CD4-positive, alpha-beta T cell treated with Interleukin-2 at 100 ng/mL for 4 hours (primary cell): ENCODE measurements at regions not wholly inside any gene's neighbourhood (a gene's known extent, or its start where the extent isn't known, plus 50 kb on each side); places are given as distances from the start of the nearest gene placed in this dataset.

Experiments
- DNase-seq: peaks from one replicate; pipeline ENCODE4 v3.0.0-alpha.2; 2020; ENCODE audit warnings: low spot score

DNA sequence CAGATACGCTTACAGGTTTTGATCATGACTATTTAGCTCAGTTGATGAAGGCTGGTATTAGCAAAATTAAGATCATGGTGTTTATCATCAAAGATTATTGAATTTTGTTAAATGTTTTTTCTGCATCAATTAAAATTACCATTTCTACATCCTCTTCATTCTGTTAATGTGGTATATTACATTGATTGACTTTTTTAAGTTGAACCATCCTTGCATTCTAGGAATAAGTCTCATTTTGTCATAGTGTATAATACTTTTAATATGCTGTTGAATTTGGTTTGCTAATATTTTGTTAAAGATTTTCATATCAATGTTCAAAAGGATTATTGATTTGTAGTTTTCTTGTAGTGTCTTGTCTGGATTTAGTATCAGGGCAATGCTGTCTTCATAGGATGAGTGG, 142.4 kb downstream of the LYPLAL1 start:
- no peak for DNase-seq

DNA sequence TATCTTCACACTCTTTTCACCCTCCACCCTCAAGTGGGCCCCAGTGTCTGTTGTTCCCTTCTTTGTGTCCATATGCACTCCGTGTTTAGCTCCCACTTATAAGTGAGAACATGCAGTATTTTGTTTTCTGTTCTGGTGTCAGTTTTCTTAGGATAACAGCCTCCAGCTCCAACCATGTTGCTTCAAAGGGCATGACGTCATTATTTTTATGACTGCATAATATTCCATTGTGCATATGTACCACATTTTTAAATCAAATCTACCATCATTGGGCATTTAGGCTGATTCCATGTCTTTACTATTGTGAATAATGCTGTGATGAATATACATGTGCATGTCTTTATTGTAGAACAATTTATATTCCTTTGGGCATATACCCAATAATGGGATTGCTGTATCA, 140.3 kb downstream of the LYPLAL1 start:
- DNase-seq = no peak

DNA sequence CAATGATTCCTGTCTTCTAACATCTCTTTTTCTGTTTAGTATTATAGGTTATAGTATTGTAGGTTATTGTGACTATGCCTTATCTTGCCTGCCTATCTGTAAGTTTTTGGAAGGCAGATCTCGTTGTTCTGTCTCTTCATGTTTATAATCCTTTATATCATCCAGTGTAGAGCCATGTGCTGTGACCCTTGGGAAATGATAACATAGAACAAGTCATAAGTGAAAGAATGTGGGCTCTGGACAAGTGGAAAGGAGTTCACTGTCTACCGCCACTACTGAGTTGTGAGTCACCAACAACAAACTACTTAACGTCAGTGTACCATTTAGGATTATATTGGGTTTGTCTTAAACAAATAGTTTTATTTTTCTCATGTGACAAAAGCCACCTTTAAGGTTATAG, 139.3 kb downstream of the LYPLAL1 start:
- DNase-seq = no peak

DNA sequence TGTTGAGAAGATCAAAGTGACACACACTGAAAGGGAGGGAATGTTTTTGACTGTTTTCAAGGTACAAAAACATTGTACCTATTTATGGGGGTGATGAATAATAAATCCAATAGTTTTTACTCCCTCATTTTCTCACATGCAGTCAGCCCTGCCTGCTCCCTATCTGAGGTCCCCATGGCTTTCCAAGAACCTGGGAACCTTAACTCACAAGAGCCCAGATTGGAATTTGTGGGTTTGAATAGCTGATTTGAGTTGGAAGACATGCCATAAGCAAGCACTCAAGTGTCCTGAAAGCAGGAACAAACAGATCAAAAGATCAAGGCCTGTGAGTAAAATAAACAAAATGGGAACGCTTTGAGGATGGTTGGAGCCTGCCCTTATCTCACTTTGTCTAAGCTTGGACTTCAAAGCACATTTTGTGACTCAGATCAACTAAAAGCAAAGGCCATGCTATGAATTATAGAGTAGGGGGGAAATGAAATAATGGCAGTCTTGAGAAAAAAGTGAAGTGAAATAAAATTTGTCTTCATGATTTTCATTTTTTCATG, 136.6 kb downstream of the LYPLAL1 start:
- no peak for DNase-seq

DNA sequence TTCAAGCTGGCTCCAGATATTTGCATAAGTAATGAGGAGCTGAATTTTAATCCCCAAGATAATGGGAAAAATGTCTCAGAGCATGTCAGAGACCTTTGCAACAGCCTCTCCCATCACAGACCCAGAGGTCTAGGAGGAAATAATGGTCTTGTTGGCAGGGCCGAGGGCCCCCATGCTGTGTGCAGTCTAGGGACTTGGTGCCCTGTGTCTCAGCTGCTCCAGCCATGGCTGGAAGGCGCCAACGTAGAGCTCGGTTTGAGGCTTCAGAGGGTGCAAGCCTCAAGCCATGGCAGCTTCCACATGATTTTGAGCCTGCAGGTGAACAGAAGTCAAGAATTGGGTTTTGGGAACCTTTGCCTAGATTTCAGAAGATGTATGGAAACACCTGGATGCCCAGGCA, 134.7 kb downstream of the LYPLAL1 start:
- no peak for DNase-seq

DNA sequence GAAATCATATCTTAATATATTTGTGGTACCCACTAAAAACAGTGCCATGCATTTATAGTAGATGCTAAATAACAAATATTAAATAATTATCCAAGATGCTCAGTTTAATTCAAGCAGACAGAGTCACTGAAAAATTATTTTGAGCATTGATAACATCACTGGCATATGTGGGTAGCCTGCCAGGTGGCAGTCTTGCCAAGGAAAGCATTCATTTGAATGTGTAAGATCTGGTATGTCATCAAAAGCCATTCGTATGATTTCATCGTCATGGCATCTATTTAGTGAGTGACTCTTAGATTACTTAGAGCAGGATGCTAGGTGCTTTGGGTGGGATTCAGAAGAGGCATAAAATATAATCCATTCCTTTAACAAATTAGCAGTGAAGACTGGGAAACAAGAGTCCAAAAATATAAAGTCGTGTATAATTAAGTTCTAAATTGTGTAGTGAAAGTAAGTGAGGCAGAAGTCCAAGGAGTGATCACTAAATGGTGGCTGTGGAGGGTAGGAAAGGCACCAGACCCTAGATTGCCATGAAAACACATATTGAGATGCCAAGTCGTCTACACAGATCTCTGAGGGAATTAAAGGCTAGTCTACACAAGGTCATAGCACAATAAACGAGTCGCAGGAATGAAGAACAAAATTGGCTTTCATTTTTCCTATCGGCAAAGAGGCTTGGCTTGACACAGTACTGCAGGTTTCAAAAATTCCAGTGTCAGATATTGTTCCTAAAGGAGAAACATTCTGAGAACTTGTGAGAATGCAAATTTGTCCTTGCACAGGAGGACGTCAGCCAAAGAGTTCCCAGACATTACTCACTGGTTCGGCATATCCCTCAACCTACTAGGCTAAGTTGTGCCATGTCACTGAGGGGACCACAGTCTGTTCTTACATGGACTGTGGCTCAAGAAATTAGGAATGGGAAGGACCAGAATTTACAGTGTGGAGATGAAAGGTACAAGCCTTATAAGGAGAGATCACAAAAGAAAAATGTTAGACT, 130.8 kb downstream of the LYPLAL1 start:
- DNase-seq = no peak

DNA sequence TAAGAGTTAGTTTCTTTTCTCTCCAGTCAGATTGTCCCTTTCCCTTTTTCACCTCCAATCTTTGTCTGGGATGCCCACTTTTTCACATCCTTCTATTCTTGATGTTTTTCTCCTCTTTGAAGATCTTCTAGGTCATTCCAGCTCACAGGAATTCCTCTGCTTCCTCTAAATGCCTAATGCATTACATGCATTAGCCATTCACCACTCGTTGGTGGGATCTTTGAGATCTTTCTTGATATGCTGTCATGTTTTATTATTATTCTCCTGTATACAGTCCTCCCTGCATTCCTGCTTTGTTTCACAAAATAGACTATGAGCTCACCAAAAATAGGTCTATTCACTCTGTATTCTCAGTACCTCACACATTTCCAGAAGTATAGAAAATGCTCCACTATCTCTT, 129.0 kb downstream of the LYPLAL1 start:
- DNase-seq = no peak

DNA sequence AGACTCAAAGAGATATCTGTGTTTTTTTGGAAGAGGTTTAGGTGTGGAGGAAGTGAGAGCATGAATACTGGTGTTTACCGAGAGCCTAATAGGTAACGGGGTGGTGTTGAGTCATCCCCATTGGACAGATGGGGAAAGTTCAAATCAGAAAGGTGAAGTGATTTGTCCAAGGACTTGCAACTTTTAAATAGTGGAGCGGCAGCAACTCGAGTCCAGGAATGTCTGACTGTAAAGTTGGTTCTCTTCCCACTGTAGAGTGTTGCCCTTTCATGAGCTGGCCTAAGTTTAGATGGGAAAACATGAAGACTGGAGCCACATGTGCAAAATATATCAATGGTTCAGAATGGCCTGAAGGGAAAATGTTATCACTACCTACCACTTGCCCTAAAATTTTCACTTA, 125.7 kb downstream of the LYPLAL1 start:
- DNase-seq = no peak

DNA sequence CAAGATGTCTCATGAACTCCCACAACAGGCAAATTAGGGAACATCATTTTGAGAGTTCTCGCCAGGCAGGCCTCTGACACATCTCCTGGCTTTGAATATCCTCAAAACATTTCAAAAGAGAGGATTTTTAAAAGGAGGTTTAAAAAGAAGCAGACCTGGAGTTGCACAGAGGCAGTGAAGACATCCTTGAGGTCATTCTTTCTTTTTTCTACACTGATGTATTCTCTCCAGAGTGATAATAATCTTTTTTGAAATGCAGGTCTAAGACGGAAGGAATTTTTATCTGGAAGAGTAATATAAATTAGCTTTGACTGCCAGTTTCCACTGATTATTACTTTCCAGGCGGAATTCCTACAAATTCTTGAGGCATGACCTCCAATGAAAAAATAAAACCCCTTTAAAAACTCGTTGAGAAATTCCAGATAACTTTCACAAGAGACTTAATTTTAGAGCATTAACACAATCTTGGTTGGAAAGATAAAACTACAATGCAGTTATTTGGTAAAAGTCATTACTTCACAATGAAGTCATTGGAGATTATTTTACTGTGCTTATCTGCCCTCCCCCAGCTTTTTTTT, 125.0 kb downstream of the LYPLAL1 start:
- DNase-seq = no peak

DNA sequence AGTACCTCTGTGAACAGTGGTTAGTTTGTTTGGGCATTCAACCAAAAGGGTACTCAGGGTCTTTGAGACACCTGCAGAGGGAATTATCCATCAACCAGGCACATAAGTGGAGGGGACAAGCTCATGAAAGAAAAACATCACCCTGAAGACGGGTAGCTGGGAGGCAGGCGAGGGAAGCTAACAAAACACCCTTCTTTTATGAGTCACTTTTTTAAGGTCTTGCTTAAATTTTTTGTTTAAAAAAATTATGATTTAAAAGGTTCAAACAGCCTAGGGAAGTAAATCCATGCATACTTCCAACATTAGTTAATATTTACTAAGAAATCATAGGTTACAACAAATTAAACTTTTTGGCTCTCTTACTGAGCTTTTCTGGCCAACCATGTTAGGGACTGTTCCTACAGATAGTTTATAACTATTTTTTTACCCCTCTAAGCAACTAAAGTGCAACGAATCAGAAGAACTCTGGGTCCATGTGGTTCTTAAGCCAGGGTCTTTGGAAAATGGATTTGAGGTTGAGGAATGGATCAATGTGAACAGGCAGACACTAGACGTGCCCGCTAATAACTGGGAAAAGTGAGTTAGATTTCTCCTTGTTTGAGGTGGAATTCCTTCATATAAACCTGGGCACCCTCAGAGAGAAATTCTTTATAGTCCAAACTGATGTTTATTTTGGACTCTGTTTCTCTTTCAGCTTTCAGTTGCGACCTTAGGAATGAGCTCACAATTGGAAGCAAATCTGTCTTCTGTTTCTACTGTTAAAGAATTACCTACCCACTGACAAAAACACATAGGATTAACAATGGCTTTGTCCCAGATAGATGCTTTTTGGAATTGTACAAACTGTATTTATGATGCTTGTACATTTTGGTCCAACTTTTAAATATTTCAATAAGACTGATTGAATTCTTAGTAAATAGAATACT, 123.0 kb downstream of the LYPLAL1 start:
- DNase-seq = no peak

DNA sequence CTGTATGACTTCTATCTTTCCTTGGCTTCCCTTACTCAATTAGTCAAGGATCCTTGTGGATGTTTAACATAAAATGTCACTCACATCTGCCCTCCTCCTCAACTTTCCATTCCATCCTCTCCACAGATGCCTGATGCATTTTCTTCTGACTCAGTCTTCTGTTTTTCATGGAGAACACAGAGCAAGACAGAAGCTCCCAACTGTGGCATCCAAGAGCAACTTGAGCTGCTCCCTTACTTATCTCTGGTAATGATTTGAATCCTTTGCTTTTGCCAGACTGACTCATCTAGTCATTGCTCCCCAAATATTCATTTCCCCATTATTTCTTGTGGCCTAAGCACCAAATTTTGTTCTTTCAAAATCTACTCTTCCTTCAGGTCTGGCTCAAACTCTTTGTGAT, 120.6 kb downstream of the LYPLAL1 start:
- DNase-seq = no peak

DNA sequence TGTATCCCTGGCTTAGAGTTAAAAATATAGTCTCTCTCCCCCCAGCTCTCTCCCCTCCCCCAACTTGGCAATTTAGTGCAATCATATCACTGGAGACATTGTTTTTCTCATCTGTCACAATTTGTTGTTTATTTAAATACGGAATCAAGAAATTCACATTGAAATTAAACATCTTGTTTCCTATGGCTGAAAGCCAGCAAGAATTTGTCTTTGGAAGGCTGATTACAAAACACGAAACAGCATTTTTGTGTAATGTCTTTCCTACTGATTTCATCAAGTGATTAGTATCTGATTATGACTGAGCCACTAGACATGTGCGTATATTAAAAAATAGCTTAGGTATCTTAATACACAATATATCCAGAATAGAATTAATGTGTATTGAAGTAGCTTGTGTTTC, 119.7 kb downstream of the LYPLAL1 start:
- no peak for DNase-seq

DNA sequence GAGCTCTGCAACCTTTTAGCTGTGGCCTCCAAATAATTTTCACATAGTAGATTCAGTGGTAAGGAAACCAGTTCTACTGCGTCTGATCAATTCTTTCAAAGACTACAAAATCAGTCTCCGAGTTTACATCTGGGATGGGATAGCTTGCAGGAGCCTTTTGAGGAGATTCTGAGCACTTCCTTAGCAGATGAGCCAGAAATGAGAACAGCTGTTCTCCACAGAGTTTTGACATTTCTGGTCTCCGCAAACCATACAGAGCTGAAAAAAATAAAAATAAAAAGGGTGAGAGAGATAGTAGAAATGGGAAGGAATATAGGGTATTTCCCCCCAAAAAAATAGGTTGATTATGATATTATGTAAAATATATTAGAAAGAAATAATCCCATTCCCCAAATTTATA, 119.3 kb downstream of the LYPLAL1 start:
- no peak for DNase-seq

DNA sequence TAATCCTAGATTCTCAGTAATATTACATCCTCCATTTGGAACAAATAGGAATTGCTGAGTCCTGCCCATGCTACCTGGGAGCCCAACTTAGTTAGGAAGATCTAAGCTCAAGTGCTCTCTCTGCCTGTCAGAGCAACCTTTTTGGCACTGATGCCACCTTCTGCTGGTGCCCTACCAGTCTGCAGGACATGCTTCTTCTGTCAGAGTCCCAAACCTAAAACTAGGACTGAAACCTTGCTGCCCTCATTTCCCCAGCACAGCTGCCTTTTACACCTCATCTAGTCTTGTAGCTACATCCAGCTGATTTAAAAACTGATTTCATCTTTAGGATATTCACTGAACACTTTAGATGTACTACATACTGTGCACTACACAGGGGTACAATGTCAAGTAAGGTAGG, 118.7 kb downstream of the LYPLAL1 start:
- DNase-seq = no peak

DNA sequence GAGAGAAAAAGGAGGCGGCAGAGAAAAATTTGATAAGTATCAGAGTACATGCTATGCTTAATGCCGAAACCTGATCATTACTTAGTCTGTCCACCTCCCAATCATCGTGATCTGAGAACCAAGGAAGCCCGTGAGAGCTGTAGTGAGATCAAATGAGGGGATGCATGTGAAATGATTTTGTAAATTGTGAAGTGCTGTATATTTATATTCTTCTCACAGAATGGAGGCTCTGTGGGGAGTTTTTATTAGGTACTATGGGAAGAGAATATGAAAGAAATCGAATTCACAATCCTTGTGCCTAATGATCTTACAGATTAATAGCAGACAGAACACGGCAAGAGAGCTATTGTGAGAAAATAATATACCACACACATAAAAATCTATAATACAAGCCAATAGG, 115.5 kb downstream of the LYPLAL1 start:
- DNase-seq = no peak

DNA sequence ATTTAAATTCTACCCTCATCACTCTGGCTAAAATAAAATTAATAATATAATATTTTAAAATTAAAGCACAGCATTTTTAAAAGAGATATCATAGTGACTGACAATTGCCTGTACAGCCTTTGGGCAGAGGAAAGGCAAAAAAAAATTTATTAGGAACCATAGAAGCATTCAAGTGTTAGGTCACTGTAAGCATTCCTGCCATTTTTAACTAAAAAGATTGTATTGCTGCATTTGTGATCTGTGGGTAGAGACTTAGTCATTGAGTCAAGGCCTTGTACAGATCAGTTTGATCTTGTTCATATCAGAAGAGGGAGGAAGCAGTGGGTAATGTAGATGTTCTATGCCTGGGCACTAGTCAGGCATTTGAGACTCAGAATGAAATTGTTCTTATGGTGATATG, 109.9 kb downstream of the LYPLAL1 start:
- no peak for DNase-seq

DNA sequence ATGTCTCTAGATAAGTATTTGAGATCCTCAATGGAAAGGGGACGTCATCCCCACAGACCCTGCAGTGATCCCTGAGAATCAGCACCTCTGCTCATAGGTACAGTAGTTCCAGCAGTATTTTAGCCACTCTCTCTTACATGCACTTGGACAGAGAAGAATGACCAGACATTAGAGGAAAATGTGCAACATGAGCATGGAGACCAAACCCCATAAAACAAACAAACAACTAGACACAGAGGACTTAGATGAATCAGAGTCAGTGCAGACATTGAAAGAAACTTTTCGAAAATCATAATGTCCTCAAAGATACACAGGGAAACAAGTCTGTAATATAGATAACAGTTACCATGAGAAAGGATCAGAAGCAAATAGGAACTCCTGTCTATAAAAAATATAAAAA, 108.2 kb downstream of the LYPLAL1 start:
- no peak for DNase-seq

DNA sequence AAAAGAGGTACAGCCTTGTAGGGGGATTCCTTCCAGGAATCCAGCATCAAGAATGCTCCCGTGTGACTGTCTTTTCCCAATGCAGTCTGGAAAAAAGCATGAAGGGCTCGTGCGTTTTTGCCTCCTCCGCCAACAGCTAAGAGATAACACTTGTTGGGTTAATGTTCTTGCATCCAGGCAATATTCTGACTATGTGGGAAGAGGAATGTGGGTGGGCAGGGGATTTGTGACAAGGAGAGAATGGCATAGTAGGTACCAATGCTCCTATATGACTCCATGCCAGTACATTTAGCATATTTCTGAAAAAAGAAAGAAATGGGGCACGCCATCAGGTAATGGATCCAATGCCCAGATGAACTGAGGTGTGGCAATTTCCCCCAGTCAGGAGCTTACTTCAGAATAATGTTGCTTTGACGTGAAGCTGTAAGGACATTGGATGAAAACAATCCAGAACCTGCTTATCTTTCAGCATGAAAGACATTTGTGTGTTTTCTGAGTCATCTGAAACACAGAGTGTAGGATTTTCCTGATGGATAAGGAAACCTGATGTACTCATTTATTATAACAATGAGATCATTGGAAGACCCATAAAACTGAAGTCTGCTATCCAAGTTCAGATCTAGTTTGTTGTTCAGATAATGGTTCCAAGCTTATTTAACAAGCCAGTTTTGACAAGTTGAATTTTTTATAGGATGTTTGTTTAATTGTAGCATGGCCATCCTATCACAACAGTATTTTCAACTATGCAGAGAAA, 105.5 kb downstream of the LYPLAL1 start:
- DNase-seq = no peak

DNA sequence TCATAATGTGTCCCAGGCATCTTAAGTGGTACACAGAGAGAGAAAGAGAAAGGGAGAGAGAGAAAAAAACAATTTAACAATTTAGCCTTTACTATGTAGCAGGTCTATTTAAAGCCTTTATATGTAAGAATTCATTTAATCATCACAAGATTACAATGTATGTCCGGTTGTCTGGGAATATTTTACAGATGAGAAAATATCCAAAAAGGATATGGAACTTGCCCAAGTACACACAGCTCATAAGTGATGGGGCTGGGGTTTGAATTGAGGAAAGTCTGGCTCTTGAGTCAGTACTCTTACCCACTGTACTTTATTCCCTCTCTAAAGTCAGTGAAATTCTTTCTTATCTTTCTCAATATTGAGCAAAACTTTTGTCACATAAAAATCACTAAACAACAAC, 104.6 kb downstream of the LYPLAL1 start:
- no peak for DNase-seq

DNA sequence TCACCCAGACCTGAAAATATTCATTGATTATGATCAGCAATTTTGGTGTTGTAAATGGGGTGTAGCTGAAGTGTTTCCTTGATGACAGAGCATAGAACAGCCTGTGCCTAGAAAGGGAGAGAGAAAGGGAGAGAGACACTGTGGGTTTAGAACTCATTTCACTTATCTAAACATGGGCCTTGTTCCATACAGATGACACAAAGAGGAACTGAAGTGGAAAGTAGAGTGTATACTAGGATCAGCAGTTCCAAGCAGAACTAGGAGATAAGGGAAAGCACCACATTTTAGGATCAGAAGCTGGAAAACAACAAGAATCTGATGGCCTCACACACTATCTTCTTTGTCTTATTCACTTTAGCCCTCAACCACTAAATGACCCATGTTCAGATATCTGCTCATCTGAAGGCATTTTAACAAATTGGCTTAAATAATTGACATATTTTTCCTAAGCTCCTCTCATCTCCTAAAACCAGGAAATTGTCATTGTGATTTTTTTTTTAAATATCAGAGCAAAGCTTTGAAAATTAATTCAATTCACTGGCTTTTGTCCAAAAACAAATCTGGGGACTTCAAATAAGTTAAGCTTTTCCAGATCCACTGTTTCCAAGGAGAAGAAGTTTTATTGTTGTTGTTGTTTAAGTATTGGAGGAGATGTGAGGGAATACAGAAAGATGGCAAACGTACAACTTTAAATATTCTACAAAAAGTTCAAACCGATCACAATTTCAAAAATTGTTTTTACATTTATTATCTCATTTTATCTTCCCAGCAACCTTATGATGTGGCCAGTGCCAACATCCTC, 103.8 kb downstream of the LYPLAL1 start:
- DNase-seq = no peak
